ENCODE measurements at regions not wholly inside any gene's neighbourhood (a gene's known extent, or its start where the extent isn't known, plus 50 kb on each side); places are given as distances from the start of the nearest gene placed in this dataset.

DNA sequence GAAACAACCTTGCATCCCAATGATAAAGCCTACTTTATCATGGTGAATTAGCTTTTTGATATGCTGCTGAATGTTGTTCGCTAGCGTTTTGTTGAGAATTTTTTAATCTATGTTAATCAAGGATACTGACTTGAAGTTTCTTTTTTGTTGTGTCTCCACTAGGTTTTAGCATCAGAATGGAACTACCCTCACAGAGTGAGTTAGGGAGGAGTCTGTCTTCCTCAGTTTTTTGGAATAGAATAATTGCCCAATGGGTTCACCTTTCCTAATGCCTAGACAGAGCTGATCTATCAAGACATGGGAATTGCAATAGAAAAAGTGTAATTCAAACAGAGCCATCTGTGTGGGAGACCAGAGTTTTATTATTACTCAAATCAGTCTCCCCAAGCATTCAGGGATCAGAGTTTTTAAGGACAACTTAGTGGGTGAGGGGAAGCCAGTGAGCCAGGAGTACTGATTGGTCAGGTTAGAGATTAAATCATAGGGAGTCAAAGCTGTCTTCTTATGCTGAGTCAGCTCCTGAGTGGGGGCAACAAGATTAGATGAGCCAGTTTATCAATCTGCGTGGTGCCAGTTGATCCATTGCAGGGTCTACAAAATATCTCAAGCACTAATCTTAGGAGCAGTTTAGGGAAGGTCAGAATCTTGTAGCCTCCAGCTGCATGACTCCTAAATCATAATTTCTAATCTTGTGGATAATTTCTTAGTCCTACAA, 237.4 kb upstream of the PPP2R3A start:
- TF ChIP-seq POLR2A (IDR thresholded peaks at IDR 0.05; ENCODE audit: low read depth, low read length) (no peak), POLR2AphosphoS5 (IDR thresholded peaks at IDR 0.05; ENCODE audit: low read depth, low read length) (no peak), TAF1 (IDR thresholded peaks at IDR 0.05; ENCODE audit: borderline replicate concordance, low read depth, low read length) (no peak)
